ENCODE measurements at regions not wholly inside any gene's neighbourhood (a gene's known extent, or its start where the extent isn't known, plus 50 kb on each side); places are given as distances from the start of the nearest gene placed in this dataset.

DNA sequence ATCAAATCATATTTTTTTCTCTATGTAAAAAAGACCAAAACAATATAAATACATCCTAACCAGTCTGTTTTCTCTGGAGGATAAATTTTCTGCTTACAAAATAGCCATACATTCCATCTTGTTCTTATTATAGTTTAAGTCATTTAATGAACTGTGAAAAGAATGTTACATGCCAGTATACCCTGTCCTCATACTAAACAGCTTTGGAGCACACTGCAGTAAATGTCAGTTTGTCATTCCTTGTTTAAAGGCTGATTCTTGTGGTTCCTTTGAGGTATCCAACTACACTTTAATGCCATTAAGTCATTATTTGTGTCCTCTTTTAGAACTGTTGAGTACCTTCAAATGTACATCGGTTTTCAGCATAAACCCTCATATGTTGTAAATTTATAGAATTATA lies 52.7 kb upstream of the DCBLD2 start:
- H3K4me3 ChIP-seq = no peak overlapping the region
- 71 to 79% methylated on average over 1 of the region's 1 CpG for WGBS, 2 donors (ENCODE audit: low coverage in 1 of 2)
- H3K9me3 ChIP-seq = no peaks in the 10 kb centered on the region
- no peak overlapping the region for H3K27ac ChIP-seq
- TF ChIP-seq, protein P1, sequence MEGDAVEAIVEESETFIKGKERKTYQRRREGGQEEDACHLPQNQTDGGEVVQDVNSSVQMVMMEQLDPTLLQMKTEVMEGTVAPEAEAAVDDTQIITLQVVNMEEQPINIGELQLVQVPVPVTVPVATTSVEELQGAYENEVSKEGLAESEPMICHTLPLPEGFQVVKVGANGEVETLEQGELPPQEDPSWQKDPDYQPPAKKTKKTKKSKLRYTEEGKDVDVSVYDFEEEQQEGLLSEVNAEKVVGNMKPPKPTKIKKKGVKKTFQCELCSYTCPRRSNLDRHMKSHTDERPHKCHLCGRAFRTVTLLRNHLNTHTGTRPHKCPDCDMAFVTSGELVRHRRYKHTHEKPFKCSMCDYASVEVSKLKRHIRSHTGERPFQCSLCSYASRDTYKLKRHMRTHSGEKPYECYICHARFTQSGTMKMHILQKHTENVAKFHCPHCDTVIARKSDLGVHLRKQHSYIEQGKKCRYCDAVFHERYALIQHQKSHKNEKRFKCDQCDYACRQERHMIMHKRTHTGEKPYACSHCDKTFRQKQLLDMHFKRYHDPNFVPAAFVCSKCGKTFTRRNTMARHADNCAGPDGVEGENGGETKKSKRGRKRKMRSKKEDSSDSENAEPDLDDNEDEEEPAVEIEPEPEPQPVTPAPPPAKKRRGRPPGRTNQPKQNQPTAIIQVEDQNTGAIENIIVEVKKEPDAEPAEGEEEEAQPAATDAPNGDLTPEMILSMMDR (IDR thresholded peaks at IDR 0.05) = no peak
- TF ChIP-seq EP300 (IDR thresholded peaks at IDR 0.05) = no peak
- no peak for TF ChIP-seq POLR2AphosphoS5 (IDR thresholded peaks at IDR 0.05)
- TF ChIP-seq POLR2A (IDR thresholded peaks at IDR 0.05) = no peak
- no peaks in the 10 kb centered on the region for H3K4me1 ChIP-seq
- no peaks in the 10 kb centered on the region for H3K36me3 ChIP-seq
- H3K27me3 ChIP-seq = no peaks in the 10 kb centered on the region
- no peak for ATAC-seq

DNA sequence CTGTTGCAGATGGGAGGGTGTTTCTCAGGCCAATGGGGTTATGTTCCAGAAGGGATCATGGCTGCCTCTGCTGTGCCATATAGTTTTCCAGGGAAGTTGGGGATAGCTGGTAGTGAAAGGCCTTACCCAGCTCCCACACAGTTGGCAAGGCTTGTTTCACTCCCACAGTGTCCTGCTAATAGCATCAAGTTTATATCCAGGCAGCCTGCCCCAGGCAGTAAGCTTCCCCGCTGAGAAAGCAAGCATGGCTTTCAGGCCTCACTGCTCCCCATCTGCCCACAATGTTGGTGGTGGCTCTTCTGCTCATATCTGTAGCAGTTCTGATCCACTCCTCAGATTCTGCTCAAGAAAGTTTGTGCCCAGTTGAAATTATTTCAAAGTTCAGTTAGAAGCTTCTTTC lies 50.9 kb upstream of the DCBLD2 start:
- Histone ChIP-seq H3K4me3 (no peak overlapping the region), H3K27me3 (no peaks in the 10 kb centered on the region), H3K36me3 (no peaks in the 10 kb centered on the region), H3K27ac (no peak overlapping the region), H3K4me1 (no peaks in the 10 kb centered on the region), H3K9me3 (no peaks in the 10 kb centered on the region)
- ATAC-seq = no peak
- WGBS, 2 donors (ENCODE audit: low coverage in 1 of 2) = 100% methylated on average over 1 of the region's 1 CpG
- TF ChIP-seq POLR2AphosphoS5 (IDR thresholded peaks at IDR 0.05) = no peak
- TF ChIP-seq, protein P1 (IDR thresholded peaks at IDR 0.05) = no peak
- TF ChIP-seq EP300 (IDR thresholded peaks at IDR 0.05) = no peak

Small RNA genes lying in the stretch of these regions (small RNA-seq; reads per million reads assigned to genes)
- gene AC107297.1 = 0 reads per million in 4 donors
- gene RF00066 = 0 reads per million in 4 donors

All from gastroesophageal sphincter (tissue), 4 donors.